ENCODE measurements at regions not wholly inside any gene's neighbourhood (a gene's known extent, or its start where the extent isn't known, plus 50 kb on each side); places are given as distances from the start of the nearest gene placed in this dataset.

DNA sequence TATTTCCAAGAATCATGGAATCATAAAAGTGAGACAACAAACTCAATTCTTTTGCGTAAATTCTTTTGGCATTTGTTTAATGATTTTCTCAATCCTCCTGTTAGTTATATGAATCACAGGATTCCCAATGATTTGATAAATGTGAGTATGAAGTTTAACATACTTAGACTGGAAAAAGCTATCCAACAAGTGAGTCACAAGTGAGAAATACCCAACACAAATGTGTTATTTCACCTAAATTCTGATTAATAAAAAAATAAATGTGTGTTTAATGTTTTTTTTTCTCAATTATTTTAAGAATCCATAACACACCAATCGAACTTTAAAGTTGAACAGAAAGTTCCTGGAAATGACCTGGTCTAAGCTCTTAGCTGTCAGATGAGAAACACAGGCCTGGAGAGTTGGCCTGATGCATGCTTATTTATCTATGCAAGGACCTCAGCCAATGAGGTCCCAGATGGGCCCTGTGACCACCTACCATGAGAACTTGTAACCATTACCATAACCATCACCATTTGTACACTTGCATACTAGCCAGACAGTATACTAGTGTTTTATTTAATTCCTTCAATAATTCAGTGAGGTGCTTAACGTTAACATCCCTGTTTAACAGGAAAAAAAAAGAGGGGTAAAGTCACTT, 386.7 kb downstream of the SPRY1 start:
- Histone ChIP-seq H3K79me2 (ENCODE audit: insufficient read depth) (no peaks in the 10 kb centered on the region), H4K20me1 (ENCODE audit: insufficient read depth) (no peaks in the 10 kb centered on the region), H3K27me3 (ENCODE audit: insufficient read depth) (no peaks in the 10 kb centered on the region), H3K36me3 (replicated peaks in 1 of 2; ENCODE audit: control insufficient read depth in 1 of 2, insufficient read depth in 2 of 2, low read length in 1 of 2) (no peaks in the 10 kb centered on the region), H3K9me3 (no peaks in the 10 kb centered on the region), H3F3A (replicated peaks; ENCODE audit: insufficient read depth) (peaks cover 11% of the 10 kb centered on the region), H3K9ac (peak overlapping the region; percentile 28; the same call in 1 of the 2 replicates), H3K4me1 (ENCODE audit: control insufficient read depth in 1 of 2, insufficient read depth in 2 of 2, low read depth in 1 of 2, low read length in 1 of 2) (peaks cover 0 to 27% of the 10 kb centered on the region in 2 experiments; a peak in 2 of 4 replicates), H3K4me2 (peak overlapping the region; percentile 39; the same call in 1 of the 2 replicates), H3K4me3 (ENCODE audit: low read depth in 2 of 2, low read length in 1 of 2) (no peak overlapping the region), H2AFZ (ENCODE audit: low read depth) (peak overlapping the region; percentile 23; the same call in 1 of the 2 replicates), H3K9me2 (no peaks in the 10 kb centered on the region), H3K27ac (ENCODE audit: low read depth in 2 of 2, low read length in 1 of 2) (peak overlapping the region in 1 of 2 experiments; percentile 86; a peak in 3 of 4 replicates)
- WGBS (ENCODE audit: low lambda C conversion rate) = 84% methylated on average over 3 of the region's 3 CpGs
- ChIA-PET POLR2A (no interaction called here), CTCF (interaction anchor here (0.8 kb wide), 1 partner anchor 11 kb away, joined by 4 read pairs; no protein-coding TSS in a partner anchor)
- TF ChIP-seq FOSL2 (IDR thresholded peaks at IDR 0.05; ENCODE audit: borderline replicate concordance, low read depth) = peak; percentile 2; the same call in 1 of the 2 replicates
- no peak for TF ChIP-seq TEAD4 (IDR thresholded peaks at IDR 0.05; ENCODE audit: borderline replicate concordance, insufficient read depth)
- no peak for DNase-seq

DNA sequence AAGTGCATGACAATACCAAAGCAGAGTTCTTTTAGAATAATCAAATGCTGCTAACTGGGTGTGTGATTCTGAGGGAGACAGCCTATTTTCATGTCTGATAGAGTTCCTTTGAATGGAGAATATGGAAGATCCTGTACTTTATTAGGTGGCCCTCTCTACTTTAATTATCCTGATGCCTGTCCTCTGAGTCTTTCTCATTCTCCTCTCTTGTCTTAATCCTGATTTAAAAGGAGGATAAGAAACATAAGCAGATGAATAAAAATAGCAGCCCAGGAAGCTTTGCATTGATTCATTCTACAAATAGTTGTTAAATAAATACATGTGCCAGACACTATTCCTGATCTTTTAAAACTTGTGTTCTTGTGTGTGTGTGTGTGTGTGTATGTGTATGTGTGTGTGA, 387.3 kb downstream of the SPRY1 start:
- CTCF ChIA-PET = no interaction called here
- peak overlapping the region in 1 of 2 experiments; percentile 86; a peak in 3 of 4 replicates for H3K27ac ChIP-seq (ENCODE audit: low read depth in 2 of 2, low read length in 1 of 2)
- peak overlapping the region; percentile 23; the same call in 1 of the 2 replicates for H2AFZ ChIP-seq (ENCODE audit: low read depth)
- TF ChIP-seq ELF1 (IDR thresholded peaks at IDR 0.05) (peak; percentile 10; the same call in 1 of the 2 replicates), GABPA (IDR thresholded peaks at IDR 0.05; ENCODE audit: low read depth) (no peak), TEAD4 (IDR thresholded peaks at IDR 0.05; ENCODE audit: borderline replicate concordance, insufficient read depth) (no peak), RFX5 (IDR thresholded peaks at IDR 0.05; ENCODE audit: low read length) (no peak), POLR2AphosphoS5 (IDR thresholded peaks at IDR 0.05; ENCODE audit: low read depth, low read length) (peak; percentile 21; the same call in 1 of the 2 replicates), FOSL2 (IDR thresholded peaks at IDR 0.05; ENCODE audit: borderline replicate concordance, low read depth) (peak; percentile 40; the same call in 1 of the 2 replicates), MXI1 (IDR thresholded peaks at IDR 0.05; ENCODE audit: low read depth, low read length) (no peak), MEF2A (IDR thresholded peaks at IDR 0.05; ENCODE audit: borderline replicate concordance, low read depth) (peak; percentile 77; the same call in 1 of the 2 replicates), SIN3A (IDR thresholded peaks at IDR 0.05; ENCODE audit: borderline replicate concordance, low read depth, low read length) (no peak), EZH2phosphoT487 (IDR thresholded peaks at IDR 0.05; ENCODE audit: borderline replicate concordance, low read depth) (no peak), SMC3 (IDR thresholded peaks at IDR 0.05; ENCODE audit: low read depth, low read length) (no peak), EP300 (IDR thresholded peaks at IDR 0.05; ENCODE audit: borderline replicate concordance in 1 of 2, low read depth in 1 of 2, low read length in 1 of 2) (peak; percentile 10 to 49; a peak in 2 of 4 replicates), TCF12 (IDR thresholded peaks at IDR 0.05) (peak; percentile 80), JUND (IDR thresholded peaks at IDR 0.05) (peak; percentile 39; the same call in 1 of the 2 replicates), RXRA (IDR thresholded peaks at IDR 0.05; ENCODE audit: borderline replicate concordance, low read depth) (no peak), CHD2 (IDR thresholded peaks at IDR 0.05; ENCODE audit: low read length, partially characterized antibody) (no peak)
- TF ChIP-seq, protein P1, sequence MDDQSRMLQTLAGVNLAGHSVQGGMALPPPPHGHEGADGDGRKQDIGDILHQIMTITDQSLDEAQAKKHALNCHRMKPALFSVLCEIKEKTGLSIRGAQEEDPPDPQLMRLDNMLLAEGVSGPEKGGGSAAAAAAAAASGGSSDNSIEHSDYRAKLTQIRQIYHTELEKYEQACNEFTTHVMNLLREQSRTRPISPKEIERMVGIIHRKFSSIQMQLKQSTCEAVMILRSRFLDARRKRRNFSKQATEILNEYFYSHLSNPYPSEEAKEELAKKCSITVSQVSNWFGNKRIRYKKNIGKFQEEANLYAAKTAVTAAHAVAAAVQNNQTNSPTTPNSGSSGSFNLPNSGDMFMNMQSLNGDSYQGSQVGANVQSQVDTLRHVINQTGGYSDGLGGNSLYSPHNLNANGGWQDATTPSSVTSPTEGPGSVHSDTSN (IDR thresholded peaks at IDR 0.05) = peak; percentile 78
- TF ChIP-seq, protein P2, sequence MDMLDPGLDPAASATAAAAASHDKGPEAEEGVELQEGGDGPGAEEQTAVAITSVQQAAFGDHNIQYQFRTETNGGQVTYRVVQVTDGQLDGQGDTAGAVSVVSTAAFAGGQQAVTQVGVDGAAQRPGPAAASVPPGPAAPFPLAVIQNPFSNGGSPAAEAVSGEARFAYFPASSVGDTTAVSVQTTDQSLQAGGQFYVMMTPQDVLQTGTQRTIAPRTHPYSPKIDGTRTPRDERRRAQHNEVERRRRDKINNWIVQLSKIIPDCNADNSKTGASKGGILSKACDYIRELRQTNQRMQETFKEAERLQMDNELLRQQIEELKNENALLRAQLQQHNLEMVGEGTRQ (IDR thresholded peaks at IDR 0.05; ENCODE audit: borderline replicate concordance, low read depth, low read length) = no peak
- TF ChIP-seq, protein P3, sequence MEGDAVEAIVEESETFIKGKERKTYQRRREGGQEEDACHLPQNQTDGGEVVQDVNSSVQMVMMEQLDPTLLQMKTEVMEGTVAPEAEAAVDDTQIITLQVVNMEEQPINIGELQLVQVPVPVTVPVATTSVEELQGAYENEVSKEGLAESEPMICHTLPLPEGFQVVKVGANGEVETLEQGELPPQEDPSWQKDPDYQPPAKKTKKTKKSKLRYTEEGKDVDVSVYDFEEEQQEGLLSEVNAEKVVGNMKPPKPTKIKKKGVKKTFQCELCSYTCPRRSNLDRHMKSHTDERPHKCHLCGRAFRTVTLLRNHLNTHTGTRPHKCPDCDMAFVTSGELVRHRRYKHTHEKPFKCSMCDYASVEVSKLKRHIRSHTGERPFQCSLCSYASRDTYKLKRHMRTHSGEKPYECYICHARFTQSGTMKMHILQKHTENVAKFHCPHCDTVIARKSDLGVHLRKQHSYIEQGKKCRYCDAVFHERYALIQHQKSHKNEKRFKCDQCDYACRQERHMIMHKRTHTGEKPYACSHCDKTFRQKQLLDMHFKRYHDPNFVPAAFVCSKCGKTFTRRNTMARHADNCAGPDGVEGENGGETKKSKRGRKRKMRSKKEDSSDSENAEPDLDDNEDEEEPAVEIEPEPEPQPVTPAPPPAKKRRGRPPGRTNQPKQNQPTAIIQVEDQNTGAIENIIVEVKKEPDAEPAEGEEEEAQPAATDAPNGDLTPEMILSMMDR (IDR thresholded peaks at IDR 0.05) = no peak
- H3K4me1 ChIP-seq (ENCODE audit: control insufficient read depth in 1 of 2, insufficient read depth in 2 of 2, low read depth in 1 of 2, low read length in 1 of 2) = peaks cover 0 to 27% of the 10 kb centered on the region in 2 experiments; a peak in 2 of 4 replicates
- H3K4me2 ChIP-seq = peak overlapping the region; percentile 39; the same call in 1 of the 2 replicates
- H4K20me1 ChIP-seq (ENCODE audit: insufficient read depth) = no peaks in the 10 kb centered on the region
- DNase-seq = no peak
- H3K79me2 ChIP-seq (ENCODE audit: insufficient read depth) = no peaks in the 10 kb centered on the region
- peak overlapping the region; percentile 28; the same call in 1 of the 2 replicates for H3K9ac ChIP-seq
- POLR2A ChIA-PET = no interaction called here
- H3K9me2 ChIP-seq = no peaks in the 10 kb centered on the region
- H3F3A ChIP-seq (replicated peaks; ENCODE audit: insufficient read depth) = peaks cover 11% of the 10 kb centered on the region
- H3K4me3 ChIP-seq (ENCODE audit: low read depth in 2 of 2, low read length in 1 of 2) = no peak overlapping the region
- H3K9me3 ChIP-seq = no peaks in the 10 kb centered on the region
- H3K27me3 ChIP-seq (ENCODE audit: insufficient read depth) = no peaks in the 10 kb centered on the region
- H3K36me3 ChIP-seq (replicated peaks in 1 of 2; ENCODE audit: control insufficient read depth in 1 of 2, insufficient read depth in 2 of 2, low read length in 1 of 2) = no peaks in the 10 kb centered on the region

Measured in SK-N-SH (cell line).